ENCODE measurements at regions not wholly inside any gene's neighbourhood (a gene's known extent, or its start where the extent isn't known, plus 50 kb on each side); places are given as distances from the start of the nearest gene placed in this dataset.

- no peak for TF ChIP-seq POLR2A (IDR thresholded peaks at IDR 0.05; ENCODE audit: low read length)
- no peak for TF ChIP-seq CTCF (IDR thresholded peaks at IDR 0.05)
- TF ChIP-seq HDAC2 (IDR thresholded peaks at IDR 0.05), result no peak
- no peak for TF ChIP-seq EP300 (IDR thresholded peaks at IDR 0.05)
- no peak for TF ChIP-seq ZC3H11A (IDR thresholded peaks at IDR 0.05)
- TF ChIP-seq CBX8 (IDR thresholded peaks at IDR 0.05), result no peak
- no peak for TF ChIP-seq HMGXB4 (CRISPR knock-in tag; IDR thresholded peaks at IDR 0.05; ENCODE audit: borderline replicate concordance)
- TF ChIP-seq ELK1 (IDR thresholded peaks at IDR 0.05; ENCODE audit: low read depth, low read length), result no peak
- no peak for TF ChIP-seq ZSCAN20 (CRISPR knock-in tag; IDR thresholded peaks at IDR 0.05)
- TF ChIP-seq JUN (IDR thresholded peaks at IDR 0.05), result no peak
- no peak for TF ChIP-seq POLR2AphosphoS2 (conservative IDR thresholded peaks at IDR 0.05; ENCODE audit: low read length)
- no peak for TF ChIP-seq HOXA7 (CRISPR knock-in tag; IDR thresholded peaks at IDR 0.05)
- TF ChIP-seq CEBPB (IDR thresholded peaks at IDR 0.05), result no peak
- TF ChIP-seq RFX5 (IDR thresholded peaks at IDR 0.05), result no peak
These were observed 125.3 kb downstream of the DISP1 start for GRCh38 chr1:222940095-222940494.
